ENCODE measurements at regions not wholly inside any gene's neighbourhood (a gene's known extent, or its start where the extent isn't known, plus 50 kb on each side); places are given as distances from the start of the nearest gene placed in this dataset.

DNA sequence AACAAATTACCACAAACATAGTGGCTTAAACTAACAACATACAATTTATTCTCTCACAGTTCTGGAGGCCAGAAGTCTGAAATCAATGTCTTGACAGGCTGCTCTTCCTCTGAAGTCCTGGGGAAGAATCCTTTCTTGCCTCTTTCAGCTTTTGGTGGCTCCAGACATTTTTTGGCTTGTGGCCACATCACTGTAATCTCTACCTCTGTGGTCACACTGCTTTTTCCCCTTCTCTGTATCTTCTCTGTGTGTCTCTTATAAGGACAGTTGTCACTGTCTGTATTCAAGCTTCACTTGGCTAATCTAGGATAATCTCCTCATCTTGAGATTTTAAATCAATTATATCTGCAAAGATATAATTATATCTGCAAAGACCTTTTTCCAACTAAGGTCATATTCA lies 80.3 kb upstream of the ABHD2 start:
- ChIA-PET POLR2A (no interaction called here), CTCF (no interaction called here)
- DNase-seq (ENCODE audit: low read depth, low spot score): no peak
- no peak overlapping the region for H3K27ac ChIP-seq (ENCODE audit: low read depth, low read length)
- H3K4me3 ChIP-seq (ENCODE audit: low read depth, low read length): no peak overlapping the region
- TF ChIP-seq, protein P1, sequence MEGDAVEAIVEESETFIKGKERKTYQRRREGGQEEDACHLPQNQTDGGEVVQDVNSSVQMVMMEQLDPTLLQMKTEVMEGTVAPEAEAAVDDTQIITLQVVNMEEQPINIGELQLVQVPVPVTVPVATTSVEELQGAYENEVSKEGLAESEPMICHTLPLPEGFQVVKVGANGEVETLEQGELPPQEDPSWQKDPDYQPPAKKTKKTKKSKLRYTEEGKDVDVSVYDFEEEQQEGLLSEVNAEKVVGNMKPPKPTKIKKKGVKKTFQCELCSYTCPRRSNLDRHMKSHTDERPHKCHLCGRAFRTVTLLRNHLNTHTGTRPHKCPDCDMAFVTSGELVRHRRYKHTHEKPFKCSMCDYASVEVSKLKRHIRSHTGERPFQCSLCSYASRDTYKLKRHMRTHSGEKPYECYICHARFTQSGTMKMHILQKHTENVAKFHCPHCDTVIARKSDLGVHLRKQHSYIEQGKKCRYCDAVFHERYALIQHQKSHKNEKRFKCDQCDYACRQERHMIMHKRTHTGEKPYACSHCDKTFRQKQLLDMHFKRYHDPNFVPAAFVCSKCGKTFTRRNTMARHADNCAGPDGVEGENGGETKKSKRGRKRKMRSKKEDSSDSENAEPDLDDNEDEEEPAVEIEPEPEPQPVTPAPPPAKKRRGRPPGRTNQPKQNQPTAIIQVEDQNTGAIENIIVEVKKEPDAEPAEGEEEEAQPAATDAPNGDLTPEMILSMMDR (IDR thresholded peaks at IDR 0.05; ENCODE audit: low read depth, low read length): no peak
- no peaks in the 10 kb centered on the region for H3K9me3 ChIP-seq (ENCODE audit: control insufficient read depth, insufficient read depth, low read length)
- no peaks in the 10 kb centered on the region for H3K27me3 ChIP-seq (ENCODE audit: control insufficient read depth, insufficient read depth, low read length)

DNA sequence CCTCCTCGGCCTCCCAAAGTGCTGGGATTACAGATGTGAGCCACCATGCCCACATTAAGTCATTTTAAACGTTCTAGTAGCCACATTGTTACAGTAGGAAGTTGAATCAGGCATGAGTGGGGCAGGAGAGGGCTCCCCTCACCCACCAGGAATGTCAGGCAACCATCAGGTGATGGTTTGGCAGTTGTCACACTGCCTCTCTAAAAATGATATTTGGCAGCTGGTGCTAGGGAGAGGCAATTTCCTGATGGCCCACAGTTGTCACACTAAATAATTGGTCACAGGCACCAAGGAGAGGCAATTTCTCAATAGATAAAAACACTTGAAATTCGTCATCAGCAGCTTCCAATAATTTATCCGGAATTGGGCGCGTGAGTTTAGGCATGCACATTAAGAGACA lies 79.2 kb upstream of the ABHD2 start:
- Histone ChIP-seq H3K4me3 (ENCODE audit: low read depth, low read length) (no peak overlapping the region), H3K9me3 (ENCODE audit: control insufficient read depth, insufficient read depth, low read length) (no peaks in the 10 kb centered on the region), H3K27me3 (ENCODE audit: control insufficient read depth, insufficient read depth, low read length) (no peaks in the 10 kb centered on the region), H3K27ac (ENCODE audit: low read depth, low read length) (no peak overlapping the region)
- ChIA-PET POLR2A (no interaction called here), CTCF (interaction anchor here (2.2 kb wide), 1 partner anchor 104 kb away, joined by 8 read pairs; no protein-coding TSS in a partner anchor)
- TF ChIP-seq, protein P1 (IDR thresholded peaks at IDR 0.05; ENCODE audit: low read depth, low read length): no peak
- no peak for DNase-seq (ENCODE audit: low read depth, low spot score)

DNA sequence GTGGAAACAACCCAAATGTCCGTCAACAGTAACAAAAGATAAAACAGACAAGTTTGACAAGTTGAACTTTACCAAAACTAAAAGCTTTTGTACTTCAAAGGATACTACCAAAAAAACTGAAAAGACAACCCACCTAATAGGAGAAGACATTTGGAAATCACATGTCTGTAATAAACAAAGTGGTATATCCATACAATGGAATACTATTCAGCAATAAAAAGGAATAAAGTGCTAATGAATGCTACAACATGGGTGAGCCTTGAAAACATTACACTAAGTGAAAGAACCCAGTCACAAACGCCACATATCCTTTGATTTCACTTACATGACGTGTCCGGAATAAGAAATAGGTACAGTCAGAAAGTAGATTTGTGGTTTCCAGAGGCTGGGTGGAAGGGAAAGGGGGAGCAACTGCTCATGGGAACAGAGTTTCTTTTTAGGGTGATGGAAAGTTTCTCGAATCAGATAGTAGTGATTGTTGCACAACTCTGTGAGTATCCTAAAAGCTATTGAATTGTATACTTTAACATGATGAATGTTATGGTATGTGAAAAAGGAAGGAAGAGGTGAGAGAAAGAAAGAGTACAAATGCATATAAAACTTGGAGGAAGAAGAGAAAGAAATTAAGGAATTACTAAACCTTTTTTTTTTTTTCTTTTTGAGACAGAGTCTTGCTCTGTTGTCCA lies 72.7 kb upstream of the ABHD2 start:
- POLR2A ChIA-PET: interaction anchor here (0.7 kb wide), 1 partner anchor 152 kb away, joined by 3 read pairs; no protein-coding TSS in a partner anchor
- CTCF ChIA-PET: interaction anchor here (0.7 to 4.1 kb wide), 8 partner anchors 9 to 112 kb away, joined by 3 to 33 read pairs (median 4); no protein-coding TSS in a partner anchor
- no peak overlapping the region for H3K4me3 ChIP-seq (ENCODE audit: low read depth, low read length)

DNA sequence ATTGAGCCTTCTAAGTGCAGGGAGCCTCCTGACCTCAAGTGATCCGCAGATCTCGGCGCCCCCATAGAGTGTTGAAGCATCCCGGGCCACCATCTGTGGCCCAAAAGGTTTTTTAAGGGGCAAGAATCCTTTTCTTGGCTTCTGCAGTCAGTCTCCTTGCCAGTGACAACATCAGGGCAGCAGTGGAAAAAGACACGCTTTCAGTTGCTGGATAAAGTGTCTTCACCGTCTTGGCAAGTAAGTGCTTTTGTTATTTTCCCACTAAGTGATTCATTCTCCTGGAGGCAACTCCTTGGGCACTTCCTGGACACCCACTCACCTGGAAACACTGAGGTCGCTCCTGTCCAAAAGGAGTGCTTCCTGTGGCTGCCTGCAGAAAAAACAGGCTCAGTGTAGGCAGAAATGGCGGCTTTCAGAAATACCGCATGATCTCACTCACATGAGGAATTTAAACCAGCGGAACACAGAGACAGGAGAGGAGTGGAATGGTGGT lies 71.7 kb upstream of the ABHD2 start:
- no peak overlapping the region for H3K4me3 ChIP-seq (ENCODE audit: low read depth, low read length)
- CTCF ChIA-PET: interaction anchor here (0.5 to 6.1 kb wide), 11 partner anchors 12 to 359 kb away, joined by 3 to 85 read pairs (median 3); no protein-coding TSS in a partner anchor
- TF ChIP-seq, protein P1 (IDR thresholded peaks at IDR 0.05; ENCODE audit: low read depth, low read length): no peak
- no peak for DNase-seq (ENCODE audit: low read depth, low spot score)
- H3K27me3 ChIP-seq (ENCODE audit: control insufficient read depth, insufficient read depth, low read length): no peaks in the 10 kb centered on the region
- peak overlapping the region; percentile 11 for H3K27ac ChIP-seq (ENCODE audit: low read depth, low read length)
- H3K9me3 ChIP-seq (ENCODE audit: control insufficient read depth, insufficient read depth, low read length): no peaks in the 10 kb centered on the region
- POLR2A ChIA-PET: interaction anchor here (0.7 kb wide), 1 partner anchor 102 kb away, joined by 3 read pairs; no protein-coding TSS in a partner anchor

More for the DNA sequence above, 72.7 kb upstream of the ABHD2 start:
- H3K27ac ChIP-seq (ENCODE audit: low read depth, low read length): no peak overlapping the region
- no peaks in the 10 kb centered on the region for H3K27me3 ChIP-seq (ENCODE audit: control insufficient read depth, insufficient read depth, low read length)
- TF ChIP-seq, protein P1 (IDR thresholded peaks at IDR 0.05; ENCODE audit: low read depth, low read length): no peak
- no peak for DNase-seq (ENCODE audit: low read depth, low spot score)
- H3K9me3 ChIP-seq (ENCODE audit: control insufficient read depth, insufficient read depth, low read length): no peaks in the 10 kb centered on the region
